T-helper 9 cell (primary cell): ENCODE measurements at regions not wholly inside any gene's neighbourhood (a gene's known extent, or its start where the extent isn't known, plus 50 kb on each side); places are given as distances from the start of the nearest gene placed in this dataset.

Experiments
- DNase-seq: peaks from one replicate; pipeline ENCODE4 v3.0.0-alpha.2; 2020

DNA sequence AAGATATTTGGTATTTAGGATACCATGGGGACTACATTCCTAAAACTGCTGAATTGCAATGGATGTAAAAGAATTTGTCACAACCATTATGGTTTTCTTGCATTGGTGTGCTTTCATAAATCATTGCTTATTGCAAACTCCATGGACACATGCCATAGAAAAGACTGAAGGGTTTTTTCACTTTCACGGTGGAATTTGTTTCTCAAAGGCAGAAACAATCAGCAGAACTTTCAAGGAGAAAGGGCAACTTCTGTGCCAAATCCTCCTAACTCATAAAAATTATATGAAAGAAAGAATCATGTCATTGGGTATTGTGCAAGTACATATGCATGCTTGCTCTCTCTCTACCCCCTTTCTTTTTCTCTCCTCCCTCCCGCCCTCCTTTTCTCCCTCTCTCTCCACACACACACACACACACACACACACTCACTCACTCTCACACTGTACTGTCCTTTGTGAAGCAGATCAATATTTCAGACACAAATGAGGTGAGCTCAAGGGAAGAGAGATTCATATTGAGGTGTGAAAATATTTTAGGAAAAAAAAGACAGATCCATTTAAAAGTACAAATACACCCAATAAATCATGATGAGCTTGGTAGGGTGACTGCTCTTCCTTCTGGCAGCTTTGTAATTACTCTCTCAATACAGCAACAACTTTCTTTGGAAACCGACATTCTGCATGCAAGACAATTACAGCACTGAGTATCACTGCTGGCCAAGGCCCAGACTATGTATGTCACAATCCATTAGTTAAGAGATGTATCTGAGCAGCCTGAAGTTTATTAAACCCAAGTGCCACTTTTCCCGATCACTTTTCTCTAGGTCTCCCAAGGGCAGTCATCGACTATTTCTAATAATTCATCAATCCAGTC lies 492.6 kb downstream of the TUSC7 start:
- no peak for DNase-seq

GRCh38 chr3:117217355-117217754 lies 507.8 kb downstream of the TUSC7 start:
- no peak for DNase-seq

DNA sequence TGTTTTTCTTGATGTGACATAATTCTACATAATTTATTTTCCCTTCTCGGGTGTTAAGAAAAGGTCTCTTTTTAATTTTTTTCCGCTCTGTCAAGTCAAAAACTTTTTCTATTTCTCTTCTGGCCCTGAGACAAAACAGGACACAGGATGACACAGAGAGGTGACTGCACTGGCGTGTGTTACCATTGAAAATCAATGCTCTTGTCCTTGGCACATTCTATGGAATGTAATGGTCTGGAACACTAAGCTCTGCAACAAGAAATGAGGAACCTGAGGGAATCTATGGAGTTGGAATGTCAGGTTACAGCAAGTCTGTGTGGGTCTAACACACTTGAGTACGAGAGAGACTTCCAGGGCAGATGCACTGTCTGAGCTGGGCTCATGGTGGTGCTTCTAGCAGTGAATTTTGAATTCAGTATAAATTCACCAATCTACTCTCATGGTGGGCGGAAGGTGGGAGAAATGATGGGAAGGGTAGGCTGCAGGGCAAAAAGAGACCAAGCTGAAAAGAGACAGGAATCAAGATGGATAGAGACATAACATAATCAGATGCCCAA lies 508.3 kb downstream of the TUSC7 start:
- no peak for DNase-seq

DNA sequence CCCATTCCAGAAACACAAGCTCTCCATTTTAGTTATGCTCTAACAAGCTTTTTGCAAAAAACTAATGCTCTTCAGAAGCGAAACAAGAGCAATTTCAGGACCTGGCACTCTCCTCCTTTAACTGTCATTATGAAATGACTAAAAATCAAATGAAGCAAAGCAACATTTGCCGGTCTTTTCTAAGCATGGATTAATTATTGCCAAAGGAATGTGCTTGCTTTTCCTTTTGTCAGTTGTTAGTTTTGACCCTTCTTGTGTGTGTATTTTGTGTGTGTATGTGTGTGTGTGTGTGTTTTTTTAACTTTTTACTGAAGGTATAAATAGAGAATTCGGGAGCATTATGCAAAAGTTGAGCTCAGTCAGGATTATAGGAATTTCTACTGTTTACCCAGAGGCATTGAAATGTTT lies 509.1 kb downstream of the TUSC7 start:
- no peak for DNase-seq

- no peak for DNase-seq
These were observed 509.7 kb downstream of the TUSC7 start for GRCh38 chr3:117219296-117219695.

- DNase-seq: no peak
These were observed 517.4 kb downstream of the TUSC7 start for GRCh38 chr3:117226932-117227331.

GRCh38 chr3:117228466-117228865 lies 518.9 kb downstream of the TUSC7 start:
- DNase-seq: no peak

DNA sequence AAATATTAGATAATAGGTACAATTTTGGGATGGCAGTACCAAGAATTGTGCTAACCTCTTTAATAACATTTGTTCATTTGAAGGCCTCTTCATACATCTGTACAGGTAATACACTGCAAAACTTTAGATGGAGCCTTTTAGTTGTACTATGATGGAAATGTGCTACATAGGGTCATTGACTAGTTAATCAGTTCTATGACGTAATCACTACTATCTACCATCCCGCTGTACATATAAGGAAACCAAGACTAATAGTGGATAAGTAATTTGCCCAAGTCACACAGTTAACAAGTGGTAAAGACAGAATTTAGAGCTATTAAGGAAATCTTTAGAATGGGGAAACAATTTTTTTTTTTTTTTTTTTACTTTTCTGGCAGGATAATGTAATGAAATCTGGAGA lies 521.3 kb downstream of the TUSC7 start:
- no peak for DNase-seq

DNA sequence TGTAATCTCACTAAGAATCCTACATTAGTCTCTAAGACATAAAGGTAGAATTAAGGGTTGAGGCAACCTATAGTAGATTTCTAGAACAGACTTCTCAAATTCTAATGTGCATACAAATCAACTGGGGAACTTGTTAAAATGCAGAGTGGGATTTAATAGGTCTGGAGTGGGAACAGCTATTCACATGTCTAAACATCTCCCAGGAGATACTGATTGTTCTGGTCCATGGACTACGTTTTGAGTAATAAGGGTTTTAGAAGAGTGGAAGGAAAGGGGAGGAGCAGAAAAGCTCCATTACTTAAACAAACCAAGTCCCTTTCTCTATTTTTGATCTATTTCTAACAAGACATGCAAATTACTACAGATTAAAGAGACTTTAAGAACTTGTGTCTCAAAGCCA lies 524.8 kb downstream of the TUSC7 start:
- no peak for DNase-seq

GRCh38 chr3:117235304-117235703 lies 525.7 kb downstream of the TUSC7 start:
- DNase-seq: no peak

- no peak for DNase-seq
These were observed 529.2 kb downstream of the TUSC7 start for GRCh38 chr3:117238806-117239205.

GRCh38 chr3:117243657-117244056 lies 534.1 kb downstream of the TUSC7 start:
- DNase-seq: no peak

DNA sequence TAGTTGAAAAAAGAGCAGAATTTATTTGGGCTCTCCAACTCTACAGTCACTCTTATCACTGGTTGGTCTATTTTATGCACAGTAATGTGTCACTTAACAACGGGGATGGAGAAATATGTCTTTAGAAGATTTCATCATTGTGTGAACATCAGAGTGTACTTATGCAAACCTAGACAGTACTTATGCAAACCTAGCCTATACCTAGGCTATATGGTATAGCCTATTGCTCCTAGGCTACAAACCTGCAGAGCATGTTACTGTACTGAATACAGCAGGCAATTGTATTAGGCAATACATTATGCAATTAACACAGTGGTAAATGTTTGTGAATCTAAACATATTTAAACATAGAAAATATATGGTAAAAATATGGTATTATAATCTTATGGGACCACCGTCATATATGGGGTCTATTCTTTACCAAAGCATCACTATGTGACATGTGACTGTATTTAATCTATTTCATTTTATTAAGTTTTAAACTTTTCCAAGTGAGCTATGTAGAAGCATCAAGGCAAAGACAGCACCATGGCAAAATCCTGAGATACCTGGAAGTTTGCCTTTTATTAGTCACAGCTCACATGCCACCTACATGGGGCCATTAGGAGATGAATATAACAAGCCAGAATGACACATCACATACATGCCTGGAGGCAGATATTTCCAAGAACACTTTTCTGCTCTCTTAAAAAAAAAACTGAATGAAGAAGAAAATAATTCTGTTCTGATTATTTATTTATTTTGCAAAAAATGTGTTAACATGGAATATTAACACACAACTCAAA lies 537.4 kb downstream of the TUSC7 start:
- no peak for DNase-seq

GRCh38 chr3:117248153-117248552 lies 538.6 kb downstream of the TUSC7 start:
- DNase-seq: no peak

GRCh38 chr3:117252208-117252607 lies 542.6 kb downstream of the TUSC7 start:
- DNase-seq: no peak

DNA sequence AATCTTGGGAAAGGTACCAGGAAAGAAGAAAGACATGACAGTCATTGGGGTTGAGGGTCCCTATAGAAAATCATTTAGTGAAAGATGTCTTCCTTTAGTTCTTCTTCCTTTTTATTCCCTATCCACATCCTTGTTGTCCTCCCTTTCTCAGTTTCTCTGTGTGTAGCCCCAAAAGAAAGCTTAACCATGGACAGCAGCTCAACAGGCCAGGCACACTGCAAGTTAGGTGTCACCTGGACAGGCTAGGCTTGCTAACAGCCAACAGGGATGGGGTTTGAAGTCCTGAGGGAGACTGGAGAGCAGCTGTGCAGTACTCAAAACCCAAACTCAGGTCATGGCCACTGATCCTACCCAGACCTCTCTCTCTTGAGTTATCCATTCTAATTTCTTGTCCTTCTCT lies 543.1 kb downstream of the TUSC7 start:
- no peak for DNase-seq

DNA sequence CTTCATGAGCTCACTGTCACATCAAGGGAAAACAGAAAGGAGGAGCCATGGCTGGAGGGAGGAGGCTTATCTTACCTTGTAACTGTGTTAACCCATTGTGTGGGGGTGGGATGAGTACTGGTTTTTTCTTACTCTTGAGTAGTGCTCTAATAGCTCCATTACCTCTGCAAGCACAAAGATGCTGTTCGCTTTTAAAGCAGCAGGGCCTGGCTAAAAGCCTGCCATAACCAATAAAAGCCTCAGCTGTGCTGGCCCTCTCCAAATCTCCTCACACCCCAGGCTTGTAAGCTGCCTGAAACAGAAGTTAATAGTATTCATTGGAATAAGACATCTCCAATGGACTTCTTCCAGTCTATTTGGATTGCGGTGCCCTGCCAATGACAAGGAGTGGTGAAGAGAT lies 544.1 kb downstream of the TUSC7 start:
- DNase-seq: no peak

GRCh38 chr3:117254985-117255384 lies 545.4 kb downstream of the TUSC7 start:
- DNase-seq: no peak

GRCh38 chr3:117255736-117256135 lies 546.2 kb downstream of the TUSC7 start:
- DNase-seq: no peak

DNA sequence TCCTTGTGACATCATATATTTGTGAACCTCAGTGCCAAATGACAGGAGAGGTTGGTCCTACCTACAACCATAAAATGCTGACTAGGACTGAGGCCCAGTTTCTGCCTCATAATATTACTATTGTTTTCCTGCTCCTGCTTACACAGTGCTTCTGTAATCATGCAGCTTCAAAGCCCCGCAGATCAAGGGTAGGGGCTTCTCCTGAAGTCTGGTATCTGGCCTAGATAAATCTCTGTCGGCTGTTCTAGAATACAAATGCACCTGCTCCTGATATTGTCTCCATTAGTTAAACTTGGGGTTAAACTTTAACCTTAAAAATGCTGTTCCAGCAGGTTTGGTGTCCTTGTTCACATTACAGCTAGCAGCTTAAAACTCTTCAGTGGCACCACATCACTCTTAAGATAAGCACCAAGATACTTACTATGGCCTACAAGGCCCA lies 552.4 kb downstream of the TUSC7 start:
- DNase-seq: no peak

DNA sequence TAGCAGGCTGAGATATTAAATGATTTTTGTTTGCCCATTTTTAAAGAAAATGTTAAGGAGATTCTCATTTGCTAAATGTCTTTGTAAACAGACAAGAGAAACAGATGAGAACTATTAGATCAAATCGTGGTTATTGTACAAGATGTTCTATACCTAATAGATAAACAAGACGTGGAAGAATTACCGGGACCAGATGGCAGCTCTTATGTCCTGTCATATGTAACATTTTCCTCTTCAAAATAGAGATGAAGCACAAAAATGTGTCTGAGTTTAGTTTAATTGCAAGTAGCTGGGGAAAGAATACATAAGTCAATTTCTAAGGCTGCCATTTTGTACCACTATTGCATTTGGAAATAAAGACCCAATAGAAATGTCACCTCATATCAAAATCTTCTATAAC lies 553.7 kb downstream of the TUSC7 start:
- no peak for DNase-seq

DNA sequence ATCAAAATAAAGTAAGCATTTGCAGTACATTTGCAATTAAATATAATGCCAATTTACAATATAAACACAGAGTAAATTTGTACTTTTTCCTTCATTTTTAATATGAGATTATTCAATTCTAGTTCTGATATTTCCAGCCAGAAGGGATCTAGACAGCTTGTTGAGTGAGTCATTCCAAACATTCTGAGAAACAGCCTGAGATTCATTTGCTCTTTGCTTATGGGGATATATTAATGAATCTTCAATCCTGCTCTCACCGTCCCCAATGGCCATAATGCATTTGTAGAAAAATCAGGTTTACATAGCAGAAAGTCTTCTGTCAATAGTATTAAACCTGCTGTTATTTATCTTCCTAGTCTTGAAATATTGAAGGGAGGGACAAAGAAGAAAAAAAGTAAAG lies 554.2 kb downstream of the TUSC7 start:
- DNase-seq: no peak

GRCh38 chr3:117264204-117264994 lies 554.8 kb downstream of the TUSC7 start:
- no peak for DNase-seq
